BJ (cell line): ENCODE measurements at regions not wholly inside any gene's neighbourhood (a gene's known extent, or its start where the extent isn't known, plus 50 kb on each side); places are given as distances from the start of the nearest gene placed in this dataset.

Experiments used
- CTCF ChIA-PET: fragments of 350-600 bp; formaldehyde crosslinking; extraction: SDS; loops from one replicate; lab custom pipeline; 2021; ENCODE audit warnings: antibody characterized with exemption, inconsistent platforms; lab: Yijun Ruan, JAX
- POLR2A ChIA-PET: fragments of 300-600 bp; sonication (Branson Sonifier 250); formaldehyde crosslinking; extraction: SDS; loops from one replicate; lab custom pipeline; 2021; ENCODE audit warnings: antibody characterized with exemption; lab: Charles Lee
- DNase-seq: peaks from one replicate; pipeline ENCODE4 v3.0.0-alpha.2; 2011; ENCODE audit warnings: low read depth
- H3K27me3 ChIP-seq: 2 replicates; pipeline ENCODE4 v1.6.0; 2011; ENCODE audit warnings: low read length; ENCODE audit not compliant: control insufficient read depth, insufficient read depth
- H3K36me3 ChIP-seq: 2 replicates; pipeline ENCODE4 v1.5.1; 2011; ENCODE audit warnings: low read length; ENCODE audit not compliant: control insufficient read depth, insufficient read depth
- H3K4me3 ChIP-seq: 2 replicates; pipeline ENCODE4 v1.5.1; 2011; ENCODE audit warnings: low read depth, mild to moderate bottlenecking, control low read depth, low read length
- TF ChIP-seq, protein P1 (sequence below): IDR thresholded peaks from 2 replicates; pipeline ENCODE4 v1.5.1; 2011; ENCODE audit warnings: low read depth, mild to moderate bottlenecking, control low read depth, inconsistent platforms, low read length, moderate library complexity; ENCODE audit not compliant: insufficient read depth

DNA sequence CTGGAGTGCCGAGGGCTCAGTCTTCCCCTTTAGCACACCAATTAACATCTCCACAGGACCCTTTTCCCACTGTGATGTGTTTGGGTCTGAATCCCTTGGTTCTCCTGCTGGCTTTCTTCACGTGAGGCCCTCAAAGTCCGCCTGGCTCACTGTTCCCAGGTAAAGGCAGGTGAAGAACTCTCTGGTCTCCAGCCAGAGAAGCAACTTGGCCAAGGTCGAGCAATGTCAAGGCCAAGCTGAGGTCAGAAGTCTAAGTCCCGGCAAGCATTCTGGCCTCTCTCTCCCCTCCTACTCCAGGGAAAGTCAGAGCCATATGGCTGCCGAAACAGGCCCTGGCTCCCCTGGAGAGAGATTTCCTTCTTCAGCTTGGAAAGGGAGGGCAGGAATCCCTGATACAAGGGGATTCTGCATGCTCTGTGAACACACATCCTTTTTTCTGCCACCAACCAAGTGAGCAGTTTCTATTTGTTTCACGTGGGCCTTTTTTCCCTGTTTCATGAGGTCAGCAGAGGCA, 61.4 kb upstream of the ESRRB start:
- POLR2A ChIA-PET = no interaction called here
- Histone ChIP-seq H3K27me3 (peaks cover 6% of the 10 kb centered on the region; the same call in 1 of the 2 replicates), H3K4me3 (no peak overlapping the region), H3K36me3 (no peaks in the 10 kb centered on the region)
- CTCF ChIA-PET = no interaction called here
- TF ChIP-seq, protein P1, sequence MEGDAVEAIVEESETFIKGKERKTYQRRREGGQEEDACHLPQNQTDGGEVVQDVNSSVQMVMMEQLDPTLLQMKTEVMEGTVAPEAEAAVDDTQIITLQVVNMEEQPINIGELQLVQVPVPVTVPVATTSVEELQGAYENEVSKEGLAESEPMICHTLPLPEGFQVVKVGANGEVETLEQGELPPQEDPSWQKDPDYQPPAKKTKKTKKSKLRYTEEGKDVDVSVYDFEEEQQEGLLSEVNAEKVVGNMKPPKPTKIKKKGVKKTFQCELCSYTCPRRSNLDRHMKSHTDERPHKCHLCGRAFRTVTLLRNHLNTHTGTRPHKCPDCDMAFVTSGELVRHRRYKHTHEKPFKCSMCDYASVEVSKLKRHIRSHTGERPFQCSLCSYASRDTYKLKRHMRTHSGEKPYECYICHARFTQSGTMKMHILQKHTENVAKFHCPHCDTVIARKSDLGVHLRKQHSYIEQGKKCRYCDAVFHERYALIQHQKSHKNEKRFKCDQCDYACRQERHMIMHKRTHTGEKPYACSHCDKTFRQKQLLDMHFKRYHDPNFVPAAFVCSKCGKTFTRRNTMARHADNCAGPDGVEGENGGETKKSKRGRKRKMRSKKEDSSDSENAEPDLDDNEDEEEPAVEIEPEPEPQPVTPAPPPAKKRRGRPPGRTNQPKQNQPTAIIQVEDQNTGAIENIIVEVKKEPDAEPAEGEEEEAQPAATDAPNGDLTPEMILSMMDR = no peak
- DNase-seq = no peak

DNA sequence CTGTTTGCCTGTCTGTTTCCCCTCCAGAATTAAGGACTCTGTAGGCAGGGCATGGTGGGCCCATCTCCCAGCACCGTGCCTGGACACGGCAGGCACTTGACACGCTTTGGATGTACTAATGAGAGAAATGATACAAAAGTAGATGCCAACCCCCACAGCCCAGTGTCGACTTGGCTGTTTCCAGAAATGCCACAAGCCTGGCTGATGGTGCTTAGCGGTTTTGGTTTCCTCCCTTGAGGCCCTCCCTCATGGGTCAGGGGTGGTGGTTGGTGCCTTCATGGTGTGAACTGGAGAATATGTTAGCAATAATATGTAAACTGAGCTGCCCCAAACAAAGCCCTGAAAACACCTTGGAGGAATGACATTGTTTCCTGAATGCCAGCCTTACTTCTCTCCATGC, 55.5 kb upstream of the ESRRB start:
- H3K36me3 ChIP-seq = no peaks in the 10 kb centered on the region
- no peak overlapping the region for H3K4me3 ChIP-seq
- no peaks in the 10 kb centered on the region; the same call in 1 of the 2 replicates for H3K27me3 ChIP-seq
- POLR2A ChIA-PET = no interaction called here
- TF ChIP-seq, protein P1 = no peak
- no peak for DNase-seq
- CTCF ChIA-PET = no interaction called here

DNA sequence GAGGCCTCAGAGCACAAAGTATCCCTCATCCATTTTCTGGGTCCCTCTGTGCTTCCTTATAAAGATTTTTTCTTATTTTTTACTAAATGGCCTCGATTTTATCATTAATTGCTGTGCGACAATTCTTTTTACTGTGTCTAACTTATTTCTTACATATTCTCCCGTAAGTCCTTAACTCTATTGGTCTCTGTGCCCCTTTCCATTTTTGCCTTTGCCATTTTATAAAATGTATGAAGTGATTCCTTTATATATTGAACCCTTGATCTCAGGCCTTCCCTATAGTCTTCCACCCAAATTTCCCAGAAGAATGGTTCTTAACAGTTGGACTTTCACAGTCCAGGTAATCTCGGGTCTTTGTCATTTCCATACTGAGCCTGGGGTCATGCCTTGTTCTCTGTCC, 55.0 kb upstream of the ESRRB start:
- ChIA-PET POLR2A (no interaction called here), CTCF (no interaction called here)
- Histone ChIP-seq H3K4me3 (no peak overlapping the region), H3K27me3 (no peaks in the 10 kb centered on the region; the same call in 1 of the 2 replicates), H3K36me3 (no peaks in the 10 kb centered on the region)
- no peak for DNase-seq
- TF ChIP-seq, protein P1 = no peak

DNA sequence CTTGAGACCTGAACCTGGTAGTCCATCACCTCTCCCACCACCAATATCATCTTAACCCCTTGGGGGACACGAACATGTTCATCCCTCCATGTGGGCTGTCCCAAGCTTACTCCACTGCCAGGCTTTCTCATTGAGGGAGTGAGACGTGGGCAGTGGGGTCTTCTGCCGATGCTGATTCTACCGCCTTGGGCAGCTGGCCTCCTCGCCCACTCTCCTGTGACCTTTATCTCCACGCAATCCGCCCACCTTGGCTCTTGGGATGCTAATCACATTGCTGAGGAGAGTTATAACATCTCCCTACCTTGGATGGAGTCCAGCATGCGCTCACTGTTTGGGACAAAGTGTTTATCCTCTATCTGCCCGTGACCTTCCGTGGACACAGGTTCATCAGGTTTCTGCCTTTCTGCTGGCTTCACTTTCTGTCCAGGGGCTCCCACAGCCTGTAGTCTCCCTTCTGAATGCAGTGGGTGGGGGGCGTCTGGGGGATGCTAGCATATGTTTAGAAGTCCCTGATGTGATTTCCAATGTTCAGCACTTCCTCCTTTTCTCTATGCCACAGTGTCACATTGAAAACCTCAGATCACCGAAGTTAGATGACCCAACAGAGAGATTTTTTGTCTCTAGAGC, 53.2 kb upstream of the ESRRB start:
- H3K27me3 ChIP-seq = no peaks in the 10 kb centered on the region; the same call in 1 of the 2 replicates
- H3K36me3 ChIP-seq = no peaks in the 10 kb centered on the region
- CTCF ChIA-PET = no interaction called here
- POLR2A ChIA-PET = no interaction called here
- H3K4me3 ChIP-seq = no peak overlapping the region
- TF ChIP-seq, protein P1 = no peak
- DNase-seq = no peak

DNA sequence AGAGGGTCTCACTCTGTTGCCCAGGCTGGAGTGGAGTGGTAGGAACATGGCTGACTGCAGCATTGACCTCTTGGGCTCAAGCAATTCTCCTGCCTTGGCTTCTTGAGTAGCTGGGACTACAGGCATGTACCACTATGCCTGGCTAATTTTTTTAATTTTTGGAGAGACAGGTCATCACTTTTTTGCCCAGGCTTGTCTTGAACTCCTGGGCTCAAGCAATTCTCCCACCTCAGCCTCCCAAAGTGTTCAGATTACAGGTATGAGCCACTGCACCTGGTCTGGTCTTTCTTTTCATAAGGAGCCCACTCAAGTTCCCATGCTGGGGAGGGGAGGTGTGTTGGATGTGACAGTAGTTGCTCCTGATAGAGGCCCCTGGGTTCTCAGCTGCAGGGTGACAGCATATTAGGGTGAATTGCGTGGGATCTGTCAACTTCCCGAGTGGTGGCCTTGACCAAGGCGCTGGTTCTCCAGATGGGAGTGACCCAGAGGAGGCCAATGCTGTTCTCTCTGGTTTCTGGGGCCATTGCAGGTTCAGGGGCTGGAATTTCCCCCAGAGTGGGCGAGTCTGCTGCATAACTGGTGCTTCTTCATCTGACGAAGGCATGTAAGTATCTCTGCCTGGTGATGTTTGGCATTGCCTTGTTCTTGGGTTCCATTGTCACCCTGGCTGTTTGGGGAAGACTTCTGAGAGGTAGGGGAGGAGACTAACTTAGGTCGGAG, 52.4 kb upstream of the ESRRB start:
- no peak for DNase-seq
- TF ChIP-seq, protein P1 = no peak
- CTCF ChIA-PET = interaction anchor here (1.3 kb wide), 1 partner anchor 28 kb away, joined by 6 read pairs; no protein-coding TSS in a partner anchor
- H3K4me3 ChIP-seq = no peak overlapping the region
- peaks cover 1% of the 10 kb centered on the region for H3K27me3 ChIP-seq
- H3K36me3 ChIP-seq = no peaks in the 10 kb centered on the region
- POLR2A ChIA-PET = no interaction called here
